Iris pigment epithelial cell (primary cell): ENCODE measurements at regions not wholly inside any gene's neighbourhood (a gene's known extent, or its start where the extent isn't known, plus 50 kb on each side); places are given as distances from the start of the nearest gene placed in this dataset.

Experiments
- DNase-seq: peaks from one replicate; pipeline ENCODE4 v3.0.0-alpha.2; 2011; ENCODE audit warnings: low read depth

DNA sequence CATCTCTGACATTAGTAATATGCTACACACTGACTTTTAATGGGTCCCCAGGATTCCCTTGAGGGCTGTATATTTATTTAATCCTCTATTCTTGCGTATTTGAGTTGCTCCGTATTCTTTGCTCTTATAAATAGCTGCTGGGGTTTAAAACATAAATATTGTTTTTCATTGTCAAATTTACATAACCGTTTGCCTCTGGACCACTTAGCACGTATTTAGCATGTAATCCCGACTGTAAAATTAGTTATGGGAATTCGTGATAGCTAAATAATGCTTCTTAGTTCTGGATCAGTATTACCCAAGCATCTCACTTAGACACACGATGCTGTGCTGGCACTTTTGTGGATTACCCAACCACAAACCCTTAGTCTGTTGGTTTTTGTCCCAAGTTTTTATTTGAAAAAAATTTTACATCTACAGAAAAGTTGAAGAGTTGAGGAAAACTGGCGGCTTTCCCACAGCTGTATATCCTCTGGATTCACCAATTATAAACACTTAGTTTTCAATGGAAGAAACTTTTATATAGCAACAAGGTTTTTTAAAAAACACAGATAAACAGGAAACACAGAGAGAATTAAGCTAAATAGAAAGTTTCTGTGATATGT, 296.8 kb upstream of the TPM1 start:
- DNase-seq = no peak

DNA sequence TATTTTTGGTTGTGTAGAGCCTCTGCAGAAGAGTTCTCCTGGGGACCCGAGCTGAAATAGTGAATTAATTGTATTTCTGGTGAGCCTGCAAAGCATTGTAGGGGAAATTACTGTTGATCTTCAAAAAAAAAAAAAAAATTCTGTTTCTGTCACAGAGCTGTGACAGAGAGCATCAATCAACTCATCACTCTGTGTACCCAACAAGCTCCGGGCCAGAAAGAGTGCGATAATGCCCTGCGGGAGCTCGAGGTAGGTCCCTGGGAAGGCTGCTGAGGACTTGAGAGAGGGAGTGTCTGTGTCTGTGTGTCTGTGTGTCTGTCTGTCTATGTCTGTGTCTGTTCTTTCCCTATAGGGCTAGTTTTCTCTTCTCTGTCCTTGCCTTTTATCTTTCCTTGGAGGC, 294.4 kb upstream of the TPM1 start:
- no peak for DNase-seq

DNA sequence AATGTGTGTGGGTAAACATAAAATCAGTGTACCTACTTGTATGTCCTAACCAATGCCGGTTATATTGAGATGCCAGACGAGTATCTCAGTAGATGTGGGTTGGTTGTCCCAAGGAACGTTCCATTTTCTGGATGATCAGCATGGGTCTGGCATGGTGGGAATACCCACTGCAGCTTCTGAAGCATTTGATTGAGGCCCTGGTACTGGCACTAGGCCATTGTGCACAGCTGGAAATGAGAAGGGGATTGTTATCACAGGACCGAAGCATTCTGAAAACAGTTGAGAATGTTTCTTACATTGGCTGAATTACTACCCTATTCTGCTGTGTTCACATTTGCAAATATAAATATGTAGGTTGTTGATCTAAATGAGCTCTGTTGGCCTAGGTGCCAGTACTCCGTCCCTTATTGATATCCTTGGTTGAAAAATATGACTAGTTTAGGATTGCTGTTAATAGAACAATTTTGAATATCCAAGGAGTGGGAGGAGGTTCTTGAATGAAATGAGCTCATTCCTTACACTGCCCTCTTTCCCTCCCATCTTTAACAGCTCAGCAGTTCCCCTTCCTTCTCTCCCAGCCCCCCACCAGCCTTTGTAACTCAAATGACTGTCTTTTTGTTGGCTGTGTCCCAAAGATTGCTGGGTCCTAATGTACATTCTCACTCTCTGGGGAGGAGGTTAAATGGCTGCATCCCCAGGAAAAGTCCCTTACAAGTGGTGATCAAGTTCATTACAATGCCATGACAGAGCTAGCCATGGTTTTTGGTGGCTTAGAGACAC, 293.3 kb upstream of the TPM1 start:
- no peak for DNase-seq

DNA sequence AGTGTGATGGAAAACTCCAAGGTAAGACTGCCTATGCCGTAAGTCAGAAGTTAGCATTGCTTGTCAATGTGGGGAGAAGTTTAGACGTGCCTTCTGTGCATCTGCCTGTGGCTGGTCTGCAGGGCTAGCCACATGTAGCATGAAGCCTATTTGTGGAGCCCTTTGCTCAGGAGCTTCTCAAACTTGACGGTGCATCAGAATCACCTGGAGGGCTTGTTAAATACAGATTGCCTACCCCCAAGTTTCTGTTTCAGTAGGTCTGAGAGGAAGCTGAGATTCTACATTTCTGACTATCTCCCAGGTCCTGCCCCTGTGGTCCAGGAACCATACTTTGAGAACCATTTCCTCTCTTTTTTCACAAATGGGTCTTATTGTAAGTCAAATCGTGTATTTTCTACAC, 292.1 kb upstream of the TPM1 start:
- no peak for DNase-seq

DNA sequence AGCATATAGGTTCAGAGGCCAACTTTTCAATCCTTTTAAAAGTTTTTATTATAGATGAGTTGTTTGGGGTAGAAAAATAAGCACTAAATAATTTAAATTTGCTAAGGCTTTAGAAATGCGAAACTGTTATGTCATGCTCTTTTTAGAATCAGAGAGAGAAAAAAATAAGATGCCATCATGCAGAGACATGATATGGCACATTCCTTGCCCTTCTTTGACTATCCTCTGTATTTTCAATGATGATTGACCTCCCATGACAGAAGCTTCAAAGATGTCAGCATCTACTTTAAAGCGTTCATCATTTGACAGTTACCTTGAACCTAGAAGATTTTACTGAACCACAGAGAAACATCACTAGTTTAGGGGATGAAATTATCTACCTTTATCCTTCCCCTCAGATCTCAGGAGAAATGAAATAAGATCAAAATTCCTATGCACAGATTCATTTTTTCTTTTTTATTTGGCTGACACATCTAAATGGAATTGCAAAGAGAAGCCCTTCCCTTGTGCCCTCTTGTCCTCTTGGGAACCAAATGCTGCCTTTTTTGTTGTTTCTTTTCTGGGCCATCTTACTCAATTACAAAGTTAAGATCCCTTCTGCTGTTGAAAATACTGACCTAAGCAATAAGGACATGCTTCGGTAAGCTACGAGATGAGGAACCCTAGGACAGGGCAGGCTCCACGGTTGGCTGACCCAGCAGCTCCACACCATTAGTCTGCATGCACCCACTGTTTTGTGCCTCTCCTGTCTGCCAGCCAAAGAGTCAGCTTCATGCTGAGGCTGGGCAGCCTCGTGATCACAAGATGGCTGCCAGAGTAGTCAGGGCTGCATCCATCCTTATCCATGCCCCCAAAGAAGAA, 289.7 kb upstream of the TPM1 start:
- DNase-seq = peak; percentile 47

DNA sequence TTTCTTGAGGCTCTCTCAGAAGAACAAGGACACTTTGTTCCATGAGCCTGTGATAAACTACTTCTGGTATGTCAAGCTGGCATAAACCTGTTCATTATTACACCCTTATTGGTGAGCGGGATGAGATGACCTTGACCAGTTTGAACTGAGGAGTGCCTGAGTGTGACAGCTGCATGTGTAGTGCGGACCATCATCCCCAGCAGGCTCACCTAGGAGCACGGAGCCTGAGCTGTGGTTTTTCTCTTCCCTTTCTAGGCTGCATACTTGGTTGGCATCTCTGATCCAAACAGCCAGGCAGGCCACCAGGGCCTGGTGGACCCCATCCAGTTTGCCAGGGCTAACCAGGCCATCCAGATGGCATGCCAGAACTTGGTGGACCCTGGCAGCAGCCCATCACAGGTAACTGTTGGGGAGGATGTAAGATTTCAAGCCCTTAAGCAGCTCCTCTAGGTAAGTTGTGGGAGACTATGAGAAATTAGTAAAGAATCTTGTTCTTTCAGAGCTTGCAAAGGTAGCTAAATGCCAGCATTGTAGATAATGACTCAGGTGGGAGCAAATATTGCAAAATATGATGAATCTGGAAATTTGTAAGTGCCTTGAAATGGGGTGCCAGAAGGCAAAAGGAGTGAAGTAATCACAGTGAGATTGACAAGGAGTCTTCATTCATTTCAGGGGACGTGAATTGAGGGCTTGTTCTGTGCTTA, 288.9 kb upstream of the TPM1 start:
- no peak for DNase-seq

DNA sequence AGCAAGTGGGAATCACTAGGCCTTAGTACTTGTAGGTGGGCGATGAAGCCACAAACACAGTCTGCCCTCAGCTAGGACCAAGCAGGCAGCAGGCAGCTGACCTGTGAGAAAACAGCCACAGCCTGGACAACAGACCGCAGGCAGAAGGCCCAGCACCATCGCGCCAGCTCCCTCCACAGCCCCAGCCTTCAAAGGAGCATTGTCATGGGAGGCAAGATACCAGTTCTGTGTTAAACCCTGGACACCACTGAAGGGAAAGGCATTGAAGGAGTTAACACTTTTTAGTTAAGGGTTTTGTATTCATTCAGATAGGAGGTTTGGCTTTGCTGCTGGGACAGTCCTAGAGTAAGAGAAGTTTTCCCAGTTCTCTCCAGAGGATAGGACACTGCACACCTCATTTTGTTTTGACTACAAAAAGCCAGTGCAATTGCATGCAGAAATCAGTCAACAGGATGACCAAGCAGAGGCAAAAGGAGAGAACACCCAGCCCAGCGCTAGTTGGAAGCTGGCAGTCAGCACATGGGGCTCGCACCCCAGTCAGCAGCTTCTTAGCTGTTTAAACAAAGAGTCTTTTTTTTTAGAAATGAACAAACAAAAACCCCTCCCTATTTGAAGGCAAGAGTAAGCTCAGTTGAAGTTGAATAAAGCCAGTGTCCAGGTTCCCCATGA, 286.1 kb upstream of the TPM1 start:
- no peak for DNase-seq

DNA sequence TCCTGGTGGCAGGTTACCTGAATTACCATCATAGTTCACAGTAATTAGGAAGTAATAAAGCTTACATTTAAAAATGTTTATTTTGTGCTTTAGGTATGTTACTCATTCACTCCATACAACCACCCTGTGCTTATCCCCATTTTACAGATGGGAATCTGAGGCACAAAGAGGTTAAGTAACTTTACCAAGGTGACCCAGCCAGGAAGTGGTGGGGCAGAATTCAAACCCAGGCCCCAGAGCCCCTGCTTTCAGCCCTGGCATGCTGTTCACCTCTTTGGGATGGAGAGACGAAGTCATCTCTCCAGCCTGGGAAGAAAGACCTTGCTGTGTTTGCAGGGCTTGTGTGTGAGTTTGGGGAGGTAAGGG, 285.6 kb upstream of the TPM1 start:
- no peak for DNase-seq

DNA sequence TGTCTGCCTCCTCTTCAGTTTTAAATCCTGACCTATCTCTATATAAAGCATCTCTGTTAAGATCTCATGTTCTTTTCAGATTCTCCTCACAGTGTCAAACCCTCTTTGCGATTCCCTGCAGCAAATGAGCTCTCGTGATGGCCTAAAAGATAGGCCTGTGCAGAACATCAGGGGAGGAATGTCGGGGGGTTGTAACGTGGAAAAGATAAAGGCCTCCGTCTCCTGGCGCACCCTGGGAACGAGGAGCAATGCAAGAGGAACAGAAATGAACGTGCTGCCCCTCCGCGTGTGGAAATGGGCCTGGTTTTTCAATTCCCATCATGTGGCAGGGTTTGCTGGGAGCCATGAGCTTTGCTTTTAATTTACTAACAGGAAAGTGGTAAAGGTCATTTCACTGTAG, 285.0 kb upstream of the TPM1 start:
- no peak for DNase-seq

DNA sequence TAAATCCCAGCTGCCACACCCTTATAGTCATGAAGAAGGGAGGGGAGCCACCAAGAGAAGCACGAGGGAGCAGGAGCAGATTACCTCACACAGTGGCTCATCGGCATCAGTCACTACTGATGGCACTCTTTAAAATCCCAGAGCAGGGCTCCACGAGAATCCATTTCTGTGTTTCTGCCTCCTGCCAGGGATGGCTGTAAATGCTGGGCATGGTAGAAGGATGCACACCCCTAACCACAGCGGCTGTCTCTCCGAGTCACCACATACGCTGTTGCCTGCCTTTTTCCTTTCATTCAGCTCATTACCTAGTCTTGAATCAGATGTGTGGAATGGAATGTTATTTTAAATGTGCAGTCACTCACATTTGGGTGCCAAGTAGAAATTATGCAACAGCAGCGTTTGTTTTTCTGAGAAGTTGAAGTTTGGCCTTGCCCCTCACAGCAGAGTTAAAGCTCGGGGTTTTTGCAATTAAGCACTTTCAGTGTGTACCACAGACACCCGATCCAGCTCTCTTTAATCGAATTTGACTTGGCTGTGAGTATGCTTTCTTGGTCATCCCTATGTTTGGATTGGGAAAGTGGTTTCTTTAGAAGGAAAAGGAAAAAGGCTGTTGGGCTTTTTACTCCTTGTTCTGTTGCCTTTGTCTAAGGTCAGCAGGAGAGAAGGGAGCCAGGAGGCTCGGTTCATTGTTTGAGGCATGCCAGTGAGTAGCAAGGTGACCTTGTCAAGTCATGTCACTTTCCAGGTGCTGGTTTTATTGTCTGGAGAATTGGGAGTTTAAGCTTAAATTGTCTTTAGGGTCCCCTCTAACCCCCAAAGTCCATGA, 284.2 kb upstream of the TPM1 start:
- DNase-seq = peak; percentile 90

DNA sequence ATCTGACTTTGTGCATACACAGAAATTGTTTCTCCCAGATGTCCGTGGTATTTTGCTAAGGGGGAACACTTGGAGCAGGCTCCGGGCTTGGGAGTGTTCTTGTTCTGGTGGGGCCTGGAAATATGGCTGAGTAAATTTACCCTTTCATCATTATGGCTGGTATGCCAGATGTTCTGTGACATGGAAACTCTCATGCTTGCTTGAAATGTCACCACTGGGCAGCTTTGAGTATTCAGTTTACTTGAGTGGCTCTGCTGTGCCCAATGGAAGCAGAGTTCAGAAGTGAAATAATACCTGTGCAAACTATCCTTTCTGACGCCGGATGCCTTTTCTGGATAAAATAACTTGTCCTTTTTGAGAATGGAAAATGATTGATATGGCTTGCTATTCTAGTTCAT, 283.6 kb upstream of the TPM1 start:
- DNase-seq = no peak

DNA sequence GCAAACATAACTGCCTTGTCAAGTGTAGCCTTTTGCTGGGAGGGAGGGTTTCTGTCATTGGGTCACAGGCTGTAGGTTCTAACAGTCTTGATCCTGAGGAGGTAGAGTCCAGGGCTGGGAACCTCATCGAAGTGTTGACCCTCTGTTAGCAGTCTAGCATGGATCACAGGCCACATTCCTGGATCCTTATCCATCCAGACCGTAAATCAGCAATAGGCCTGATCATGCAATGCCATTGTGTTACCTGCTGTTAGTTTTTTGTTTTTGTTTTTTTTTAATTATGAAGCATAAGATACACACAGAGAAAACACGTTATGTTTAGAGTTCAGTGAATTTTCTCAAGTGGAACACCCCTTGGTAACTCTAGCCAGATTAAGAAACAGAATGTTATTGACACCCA, 282.0 kb upstream of the TPM1 start:
- no peak for DNase-seq

DNA sequence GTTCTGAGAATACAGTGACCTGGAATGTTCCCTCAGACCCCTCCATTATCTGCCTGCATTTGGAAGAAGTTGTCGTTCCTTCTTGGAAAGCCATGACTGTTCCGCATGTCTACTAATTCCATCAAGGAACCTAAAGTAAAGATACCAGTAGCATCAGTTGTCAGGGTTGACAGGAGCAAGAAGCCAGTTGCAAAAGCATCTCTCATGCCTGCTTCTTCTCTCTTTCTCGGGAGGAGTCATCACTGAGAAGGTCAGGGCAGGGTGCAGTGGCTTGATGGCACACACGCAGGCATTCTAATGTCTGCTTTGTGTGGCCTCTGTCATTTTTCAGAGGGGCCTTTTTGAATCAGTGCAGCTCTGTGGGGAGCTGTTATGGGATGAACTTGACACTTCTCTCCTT, 276.6 kb upstream of the TPM1 start:
- no peak for DNase-seq

DNA sequence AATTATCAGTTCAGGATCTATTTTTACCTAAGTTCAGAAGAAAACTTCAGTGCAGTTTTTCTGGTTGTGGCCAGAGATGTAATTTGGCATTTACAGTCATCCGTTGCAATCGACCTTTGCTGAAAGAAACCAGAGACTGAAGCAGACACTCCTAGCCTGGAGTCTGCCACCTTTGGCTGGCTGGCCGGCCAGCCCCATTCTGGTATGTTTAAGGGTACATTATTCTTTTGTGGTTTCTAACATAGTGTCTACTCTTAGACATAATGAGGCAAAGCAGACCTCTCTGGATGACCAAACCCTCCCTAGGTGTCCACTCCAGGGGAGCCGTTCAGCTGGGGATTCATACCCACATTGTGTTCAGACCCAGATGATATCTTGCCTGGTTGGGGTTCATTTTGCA, 275.9 kb upstream of the TPM1 start:
- no peak for DNase-seq

DNA sequence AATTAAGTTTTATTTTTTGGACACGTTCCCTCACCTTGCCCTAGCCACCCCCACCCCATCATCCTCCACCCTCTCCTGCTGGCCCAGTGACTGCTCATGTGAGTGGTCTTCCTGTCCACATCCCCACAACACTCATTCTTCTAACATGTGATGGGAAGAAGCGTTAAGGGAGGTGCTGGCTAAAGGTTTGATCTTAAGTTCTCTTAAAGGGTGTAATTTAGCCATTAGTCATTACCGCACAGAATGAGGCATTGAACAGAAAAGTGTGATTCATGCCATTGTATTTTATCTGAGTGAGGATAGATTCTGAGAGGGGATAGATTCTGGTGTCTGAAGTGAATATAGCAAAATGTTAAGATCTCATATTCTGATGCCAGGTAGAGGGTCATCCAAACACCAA, 272.9 kb upstream of the TPM1 start:
- DNase-seq = peak; percentile 72

DNA sequence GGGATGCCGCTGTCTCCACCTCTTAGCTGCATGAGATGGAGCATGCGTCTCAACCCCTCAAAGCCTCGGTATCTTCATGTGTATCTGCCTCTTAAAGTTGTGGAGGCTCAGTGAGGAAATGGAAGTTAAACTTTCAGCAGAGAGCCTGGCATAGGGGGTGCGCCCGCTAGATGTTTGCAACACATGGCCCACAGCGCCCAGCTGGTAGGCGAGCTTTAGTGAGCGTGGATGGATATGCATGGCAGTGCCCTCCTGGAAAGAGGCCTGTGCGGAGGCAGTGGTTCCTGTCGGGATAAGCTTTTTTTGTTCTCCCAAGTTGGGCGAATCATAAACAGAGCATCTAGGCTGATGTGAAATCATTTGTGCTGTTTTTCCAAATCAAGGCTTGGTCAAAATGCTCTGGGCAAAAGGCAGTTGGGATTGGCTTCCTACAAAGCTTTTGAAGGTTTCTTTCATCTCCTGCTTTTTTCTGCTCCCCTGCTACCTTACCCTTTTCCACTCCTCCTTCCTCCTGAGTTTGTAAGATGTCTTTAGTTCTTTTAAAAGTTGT, 272.4 kb upstream of the TPM1 start:
- DNase-seq = no peak

DNA sequence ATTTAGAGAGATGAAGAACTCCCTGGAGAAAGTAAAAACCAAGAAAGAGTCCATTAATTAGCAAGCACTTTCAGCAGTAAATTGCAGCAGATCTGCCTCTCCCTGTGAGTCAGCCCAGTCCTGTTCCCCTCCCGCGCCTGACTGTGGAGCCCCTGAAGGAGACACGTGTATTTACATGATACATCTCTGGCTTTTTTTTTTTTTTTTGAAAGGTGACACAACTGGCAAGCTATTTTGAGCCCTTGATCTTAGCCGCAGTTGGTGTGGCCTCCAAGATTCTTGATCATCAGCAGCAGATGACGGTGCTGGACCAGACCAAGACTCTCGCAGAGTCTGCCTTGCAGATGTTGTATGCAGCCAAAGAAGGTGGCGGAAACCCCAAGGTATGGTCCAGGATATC, 271.8 kb upstream of the TPM1 start:
- peak; percentile 79 for DNase-seq

DNA sequence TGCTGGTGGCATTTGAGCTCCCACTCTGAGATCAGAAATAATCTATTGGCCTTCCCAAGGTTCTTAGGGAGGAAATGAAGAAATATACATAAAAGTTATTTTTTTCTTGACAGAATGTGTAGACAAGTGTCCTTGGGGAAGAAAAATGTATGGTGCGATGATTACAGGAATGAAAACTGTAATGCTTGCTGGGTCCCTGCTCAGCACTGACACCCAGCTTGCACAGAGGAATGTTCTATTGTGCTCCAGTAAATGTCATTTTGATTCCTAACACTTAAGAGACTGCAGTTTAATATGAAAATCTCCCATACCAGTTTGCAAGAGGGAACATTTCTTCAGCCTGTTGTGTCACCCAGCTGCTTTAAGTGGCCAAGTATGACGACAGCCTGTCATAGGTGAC, 271.3 kb upstream of the TPM1 start:
- no peak for DNase-seq

DNA sequence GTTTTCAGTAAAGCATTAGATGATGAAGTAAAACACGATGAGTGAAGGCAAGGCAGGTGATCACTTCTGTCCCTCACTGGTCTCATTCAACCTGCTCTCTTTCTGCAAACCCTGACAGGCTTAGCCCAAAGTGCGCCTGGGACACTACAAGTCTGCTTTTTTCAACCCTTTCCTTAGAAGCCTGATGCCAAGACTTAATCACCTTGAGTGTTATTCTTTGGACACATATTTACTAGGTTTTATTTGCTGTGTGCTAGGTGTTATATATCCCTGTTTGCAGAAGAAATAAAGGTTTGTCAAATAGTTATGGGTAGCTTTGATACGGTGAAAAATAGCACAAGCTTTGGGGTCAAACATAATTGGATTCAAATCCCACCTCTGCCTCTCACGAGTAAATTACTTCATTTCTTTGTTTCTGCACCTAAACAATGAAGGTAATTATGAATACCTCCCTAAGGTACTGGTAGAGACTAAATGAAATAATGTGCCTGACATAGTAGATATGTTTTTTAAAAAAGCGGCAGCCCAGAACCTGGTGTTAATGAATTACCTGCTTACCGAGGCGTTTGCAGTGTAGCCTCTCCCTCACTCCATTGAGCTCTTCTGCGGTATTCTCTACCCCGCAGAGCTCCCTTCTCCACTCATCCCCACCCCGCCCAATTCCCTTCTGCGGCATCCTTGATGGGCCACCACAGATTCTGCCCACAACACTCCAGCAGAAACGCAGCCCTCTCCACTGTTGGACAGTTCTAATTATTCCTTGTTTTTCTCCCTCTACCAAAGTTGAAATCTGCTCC, 269.0 kb upstream of the TPM1 start:
- no peak for DNase-seq

DNA sequence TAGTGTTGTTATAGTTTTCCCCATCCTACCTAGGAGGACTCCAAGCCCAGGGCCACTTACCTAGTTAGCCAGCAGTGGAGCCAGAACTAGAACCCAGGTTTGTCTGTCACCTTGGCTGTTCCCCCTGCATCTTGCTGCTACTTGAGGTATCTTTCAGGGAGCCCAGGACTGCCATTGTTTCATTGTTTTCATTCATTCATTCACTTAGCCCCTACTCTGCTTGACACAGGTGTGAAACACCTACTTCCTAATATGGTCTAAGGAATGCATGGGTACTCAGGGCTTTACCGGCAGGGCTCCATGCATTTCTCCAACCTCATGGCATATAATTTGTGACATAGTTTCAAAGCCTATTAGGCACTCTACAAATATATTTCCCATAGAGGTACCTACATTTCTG, 266.6 kb upstream of the TPM1 start:
- DNase-seq = no peak
